ENCODE measurements at regions not wholly inside any gene's neighbourhood (a gene's known extent, or its start where the extent isn't known, plus 50 kb on each side); places are given as distances from the start of the nearest gene placed in this dataset.

GRCh38 chr2:188726626-188727247 is 247.4 kb upstream of the COL3A1 start:
- Histone ChIP-seq H3K36me3 (ENCODE audit: low read depth) (no peaks in the 10 kb centered on the region), H3K4me2 (no peak overlapping the region), H3K4me3 (no peak overlapping the region), H3F3A (ENCODE audit: insufficient read depth, low read depth) (no peaks in the 10 kb centered on the region), H3K27me3 (ENCODE audit: insufficient read depth, low read depth) (no peaks in the 10 kb centered on the region), H3K9me3 (ENCODE audit: insufficient read depth, low read depth) (no peaks in the 10 kb centered on the region), H3K79me2 (ENCODE audit: low read depth) (no peaks in the 10 kb centered on the region), H3K9me2 (ENCODE audit: insufficient read depth) (no peaks in the 10 kb centered on the region), H3K27ac (no peak overlapping the region), H2AFZ (no peak overlapping the region), H4K20me1 (ENCODE audit: insufficient read depth) (no peaks in the 10 kb centered on the region), H3K4me1 (replicated peaks; ENCODE audit: insufficient read depth) (no peaks in the 10 kb centered on the region)
- CTCF ChIA-PET, result no interaction called here
- TF ChIP-seq EZH2 (IDR thresholded peaks at IDR 0.05; ENCODE audit: low read depth) (no peak), CTCF (conservative IDR thresholded peaks at IDR 0.05) (no peak)
- no peak for DNase-seq
- BruUV-seq (replicated peaks), result no TSS peak
- intact Hi-C loops (cut with micrococcal nuclease; ENCODE audit: unreplicated experiment), result no loop called here
- POLR2A ChIA-PET (ENCODE audit: unreplicated experiment), result no interaction called here

- no peaks in the 10 kb centered on the region for H3K36me3 ChIP-seq (ENCODE audit: low read depth)
- H3K4me3 ChIP-seq, result no peak overlapping the region
- CTCF ChIA-PET, result no interaction called here
- no peaks in the 10 kb centered on the region for H3F3A ChIP-seq (ENCODE audit: insufficient read depth, low read depth)
- H3K4me1 ChIP-seq (replicated peaks; ENCODE audit: insufficient read depth), result no peaks in the 10 kb centered on the region
- TF ChIP-seq EZH2 (IDR thresholded peaks at IDR 0.05; ENCODE audit: low read depth), result no peak
- no peak for TF ChIP-seq CTCF (conservative IDR thresholded peaks at IDR 0.05)
- H3K9me3 ChIP-seq (ENCODE audit: insufficient read depth, low read depth), result no peaks in the 10 kb centered on the region
- H2AFZ ChIP-seq, result no peak overlapping the region
- no TSS peak for BruUV-seq (replicated peaks)
- DNase-seq, result no peak
- POLR2A ChIA-PET (ENCODE audit: unreplicated experiment), result no interaction called here
- H3K79me2 ChIP-seq (ENCODE audit: low read depth), result no peaks in the 10 kb centered on the region
- no peaks in the 10 kb centered on the region for H4K20me1 ChIP-seq (ENCODE audit: insufficient read depth)
- intact Hi-C loops (cut with micrococcal nuclease; ENCODE audit: unreplicated experiment), result no loop called here
- no peak overlapping the region for H3K4me2 ChIP-seq
- H3K9me2 ChIP-seq (ENCODE audit: insufficient read depth), result no peaks in the 10 kb centered on the region
- H3K27ac ChIP-seq, result no peak overlapping the region
- no peaks in the 10 kb centered on the region for H3K27me3 ChIP-seq (ENCODE audit: insufficient read depth, low read depth)
These were observed 246.3 kb upstream of the COL3A1 start for GRCh38 chr2:188727846-188728245.

GRCh38 chr2:188734691-188735090 is 239.5 kb upstream of the COL3A1 start:
- Histone ChIP-seq H2AFZ (no peak overlapping the region), H3K4me1 (replicated peaks; ENCODE audit: insufficient read depth) (no peaks in the 10 kb centered on the region), H3K9me3 (ENCODE audit: insufficient read depth, low read depth) (no peaks in the 10 kb centered on the region), H3F3A (ENCODE audit: insufficient read depth, low read depth) (no peaks in the 10 kb centered on the region), H3K27me3 (ENCODE audit: insufficient read depth, low read depth) (no peaks in the 10 kb centered on the region), H3K79me2 (ENCODE audit: low read depth) (no peaks in the 10 kb centered on the region), H4K20me1 (ENCODE audit: insufficient read depth) (no peaks in the 10 kb centered on the region), H3K4me3 (no peak overlapping the region), H3K36me3 (ENCODE audit: low read depth) (no peaks in the 10 kb centered on the region), H3K27ac (no peak overlapping the region), H3K4me2 (no peak overlapping the region), H3K9me2 (ENCODE audit: insufficient read depth) (no peaks in the 10 kb centered on the region)
- ChIA-PET CTCF (no interaction called here), POLR2A (ENCODE audit: unreplicated experiment) (no interaction called here)
- TF ChIP-seq EZH2 (IDR thresholded peaks at IDR 0.05; ENCODE audit: low read depth) (no peak), CTCF (conservative IDR thresholded peaks at IDR 0.05) (no peak)
- BruUV-seq (replicated peaks), result no TSS peak
- no peak for DNase-seq
- intact Hi-C loops (cut with micrococcal nuclease; ENCODE audit: unreplicated experiment), result no loop called here
